ENCODE measurements at regions not wholly inside any gene's neighbourhood (a gene's known extent, or its start where the extent isn't known, plus 50 kb on each side); places are given as distances from the start of the nearest gene placed in this dataset.

DNA sequence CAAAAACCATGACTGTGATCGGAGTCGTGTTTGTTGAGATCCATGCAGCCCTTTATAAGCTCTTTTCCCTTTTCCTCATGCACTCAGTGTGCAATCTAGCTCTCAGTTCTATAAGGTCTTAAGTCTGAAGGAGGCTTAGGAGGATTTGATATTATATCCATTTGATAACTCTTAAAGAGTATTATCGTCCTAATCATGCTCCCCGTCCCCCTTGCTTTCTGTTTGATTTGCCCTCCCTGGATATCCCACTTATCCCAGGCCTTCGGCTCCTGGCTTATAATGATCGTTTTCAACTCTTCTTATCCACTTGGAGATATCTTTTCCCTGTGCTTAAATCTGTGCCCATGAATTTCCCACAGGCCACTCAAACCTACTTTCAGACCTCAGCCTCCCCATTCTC, 1917.7 kb upstream of the PIK3C3 start:
- Histone ChIP-seq H3K27me3 (ENCODE audit: control insufficient read depth, low read length) (no peaks in the 10 kb centered on the region), H3K9me3 (ENCODE audit: control insufficient read depth, insufficient read depth, low read length) (0 out of 2 replicates have a peak, but pooled peaks cover 3% of the 10 kb centered on the region), H3K4me2 (ENCODE audit: low read length) (no peak overlapping the region), H3K79me2 (ENCODE audit: control insufficient read depth, low read length) (no peaks in the 10 kb centered on the region), H3F3A (ENCODE audit: control insufficient read depth, insufficient read depth) (no peaks in the 10 kb centered on the region), H3K9me2 (replicated peaks; ENCODE audit: control insufficient read depth, low read length) (no peaks in the 10 kb centered on the region), H4K20me1 (ENCODE audit: control insufficient read depth, insufficient read depth, low read depth, low read length) (no peaks in the 10 kb centered on the region), H3K4me1 (ENCODE audit: control insufficient read depth, low read length) (no peaks in the 10 kb centered on the region), H3K4me3 (ENCODE audit: low read length) (no peak overlapping the region), H3K27ac (ENCODE audit: low read depth, low read length) (no peak overlapping the region), H3K36me3 (ENCODE audit: control insufficient read depth, low read length) (no peaks in the 10 kb centered on the region)
- TF ChIP-seq, protein P1, sequence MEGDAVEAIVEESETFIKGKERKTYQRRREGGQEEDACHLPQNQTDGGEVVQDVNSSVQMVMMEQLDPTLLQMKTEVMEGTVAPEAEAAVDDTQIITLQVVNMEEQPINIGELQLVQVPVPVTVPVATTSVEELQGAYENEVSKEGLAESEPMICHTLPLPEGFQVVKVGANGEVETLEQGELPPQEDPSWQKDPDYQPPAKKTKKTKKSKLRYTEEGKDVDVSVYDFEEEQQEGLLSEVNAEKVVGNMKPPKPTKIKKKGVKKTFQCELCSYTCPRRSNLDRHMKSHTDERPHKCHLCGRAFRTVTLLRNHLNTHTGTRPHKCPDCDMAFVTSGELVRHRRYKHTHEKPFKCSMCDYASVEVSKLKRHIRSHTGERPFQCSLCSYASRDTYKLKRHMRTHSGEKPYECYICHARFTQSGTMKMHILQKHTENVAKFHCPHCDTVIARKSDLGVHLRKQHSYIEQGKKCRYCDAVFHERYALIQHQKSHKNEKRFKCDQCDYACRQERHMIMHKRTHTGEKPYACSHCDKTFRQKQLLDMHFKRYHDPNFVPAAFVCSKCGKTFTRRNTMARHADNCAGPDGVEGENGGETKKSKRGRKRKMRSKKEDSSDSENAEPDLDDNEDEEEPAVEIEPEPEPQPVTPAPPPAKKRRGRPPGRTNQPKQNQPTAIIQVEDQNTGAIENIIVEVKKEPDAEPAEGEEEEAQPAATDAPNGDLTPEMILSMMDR (IDR thresholded peaks at IDR 0.05; ENCODE audit: low read depth, low read length, poor library complexity, severe bottlenecking): no peak
- no peak for TF ChIP-seq EZH2phosphoT487 (IDR thresholded peaks at IDR 0.05; ENCODE audit: borderline replicate concordance, low read length)

DNA sequence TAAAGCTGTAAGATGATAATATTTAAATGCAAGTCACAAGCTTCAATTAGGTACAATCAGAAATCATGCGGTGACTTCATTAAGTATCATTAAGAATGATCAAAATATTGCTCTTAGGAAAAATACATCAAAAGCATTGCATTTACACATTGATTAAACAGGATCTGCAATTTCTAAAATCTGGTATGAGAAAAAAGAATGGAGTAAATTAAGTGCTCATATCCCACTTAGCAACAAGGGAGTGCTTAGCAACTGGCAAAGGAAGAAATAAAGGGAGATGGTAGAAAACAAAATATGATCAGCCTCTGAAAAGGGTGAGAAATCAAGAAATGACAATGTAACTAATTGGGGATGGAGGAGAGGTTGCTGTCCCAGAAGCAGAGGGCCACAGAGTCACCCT, 1918.2 kb upstream of the PIK3C3 start:
- H3K27me3 ChIP-seq (ENCODE audit: control insufficient read depth, low read length): no peaks in the 10 kb centered on the region
- no peaks in the 10 kb centered on the region for H3K9me2 ChIP-seq (replicated peaks; ENCODE audit: control insufficient read depth, low read length)
- 0 out of 2 replicates have a peak, but pooled peaks cover 3% of the 10 kb centered on the region for H3K9me3 ChIP-seq (ENCODE audit: control insufficient read depth, insufficient read depth, low read length)
- TF ChIP-seq EZH2phosphoT487 (IDR thresholded peaks at IDR 0.05; ENCODE audit: borderline replicate concordance, low read length): no peak
- TF ChIP-seq, protein P1 (IDR thresholded peaks at IDR 0.05; ENCODE audit: low read depth, low read length, poor library complexity, severe bottlenecking): no peak
- H3F3A ChIP-seq (ENCODE audit: control insufficient read depth, insufficient read depth): no peaks in the 10 kb centered on the region
- H3K4me3 ChIP-seq (ENCODE audit: low read length): no peak overlapping the region
- H4K20me1 ChIP-seq (ENCODE audit: control insufficient read depth, insufficient read depth, low read depth, low read length): no peaks in the 10 kb centered on the region
- no peaks in the 10 kb centered on the region for H3K36me3 ChIP-seq (ENCODE audit: control insufficient read depth, low read length)
- no peak overlapping the region for H3K27ac ChIP-seq (ENCODE audit: low read depth, low read length)
- H3K4me1 ChIP-seq (ENCODE audit: control insufficient read depth, low read length): no peaks in the 10 kb centered on the region
- no peak overlapping the region for H3K4me2 ChIP-seq (ENCODE audit: low read length)
- no peaks in the 10 kb centered on the region for H3K79me2 ChIP-seq (ENCODE audit: control insufficient read depth, low read length)

DNA sequence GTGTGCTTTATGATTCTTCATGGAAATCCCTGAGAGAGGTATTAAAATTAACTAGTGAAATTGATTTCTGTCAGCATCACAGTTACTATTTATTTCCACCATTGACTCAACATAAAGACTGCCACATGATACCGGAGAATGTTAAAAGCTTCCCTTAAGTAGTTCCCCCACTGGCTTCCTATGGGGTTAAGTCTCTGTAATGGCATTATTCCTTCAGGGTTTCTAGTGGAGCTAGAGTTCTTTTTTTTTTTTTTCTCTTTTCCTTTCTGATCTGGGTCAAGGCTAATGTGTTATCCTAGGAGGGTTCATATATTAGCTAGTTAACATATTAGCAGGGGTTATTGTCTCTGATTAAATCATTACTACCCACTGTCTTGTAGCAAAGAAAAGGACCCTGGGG, 1919.1 kb upstream of the PIK3C3 start:
- Histone ChIP-seq H3F3A (ENCODE audit: control insufficient read depth, insufficient read depth) (no peaks in the 10 kb centered on the region), H4K20me1 (ENCODE audit: control insufficient read depth, insufficient read depth, low read depth, low read length) (no peaks in the 10 kb centered on the region), H3K4me3 (ENCODE audit: low read length) (no peak overlapping the region), H3K9me3 (ENCODE audit: control insufficient read depth, insufficient read depth, low read length) (0 out of 2 replicates have a peak, but pooled peaks cover 3% of the 10 kb centered on the region), H3K27me3 (ENCODE audit: control insufficient read depth, low read length) (no peaks in the 10 kb centered on the region), H3K9me2 (replicated peaks; ENCODE audit: control insufficient read depth, low read length) (no peaks in the 10 kb centered on the region), H3K36me3 (ENCODE audit: control insufficient read depth, low read length) (no peaks in the 10 kb centered on the region), H3K27ac (ENCODE audit: low read depth, low read length) (no peak overlapping the region), H3K4me2 (ENCODE audit: low read length) (no peak overlapping the region), H3K79me2 (ENCODE audit: control insufficient read depth, low read length) (no peaks in the 10 kb centered on the region), H3K4me1 (ENCODE audit: control insufficient read depth, low read length) (no peaks in the 10 kb centered on the region)
- TF ChIP-seq EZH2phosphoT487 (IDR thresholded peaks at IDR 0.05; ENCODE audit: borderline replicate concordance, low read length): no peak
- TF ChIP-seq, protein P1 (IDR thresholded peaks at IDR 0.05; ENCODE audit: low read depth, low read length, poor library complexity, severe bottlenecking): no peak

All from DOHH2 (cell line).